ENCODE measurements at regions not wholly inside any gene's neighbourhood (a gene's known extent, or its start where the extent isn't known, plus 50 kb on each side); places are given as distances from the start of the nearest gene placed in this dataset.

- TF ChIP-seq CTCF (IDR thresholded peaks at IDR 0.05; ENCODE audit: low read depth, low read length, poor library complexity, severe bottlenecking) (no peak), EZH2phosphoT487 (IDR thresholded peaks at IDR 0.05; ENCODE audit: borderline replicate concordance, low read length) (no peak)
Measured at GRCh38 chr4:148975464-148975863, 533.2 kb upstream of the NR3C2 start.
